ENCODE measurements at regions not wholly inside any gene's neighbourhood (a gene's known extent, or its start where the extent isn't known, plus 50 kb on each side); places are given as distances from the start of the nearest gene placed in this dataset.

GRCh38 chr18:7470503-7470902 is 96.6 kb upstream of the PTPRM start:
- TF ChIP-seq EZH2 (IDR thresholded peaks at IDR 0.05; ENCODE audit: low read length, unreplicated experiment), result no peak
- TF ChIP-seq EZH2phosphoT487 (IDR thresholded peaks at IDR 0.05; ENCODE audit: borderline replicate concordance, low read length), result no peak
- no peak for TF ChIP-seq CTCF (conservative IDR thresholded peaks at IDR 0.05; ENCODE audit: low read depth, low read length)
